NCI-H2227 (cell line): ENCODE measurements at regions not wholly inside any gene's neighbourhood (a gene's known extent, or its start where the extent isn't known, plus 50 kb on each side); places are given as distances from the start of the nearest gene placed in this dataset.
"Not testable (repeated sequence)": the region's sequence is repeated elsewhere in the genome, so short reads cannot be mapped to it uniquely, and the experiment has no call there.

Source experiments
- DNase-seq: peaks from one replicate; lab custom pipeline; 2025; ENCODE audit not compliant: unreplicated experiment; lab: John Stamatoyannopoulos, UW

- DNase-seq: no peak
Measured at GRCh38 chr5:100043475-100043874, 491.7 kb upstream of the FAM174A start.

GRCh38 chr5:100026606-100027005 lies 508.6 kb upstream of the FAM174A start:
- DNase-seq: no peak

- no peak for DNase-seq
Measured at GRCh38 chr5:100023536-100023935, 511.6 kb upstream of the FAM174A start.

GRCh38 chr5:100017520-100018262 lies 517.5 kb upstream of the FAM174A start:
- DNase-seq: no peak

- not testable (repeated sequence) for DNase-seq
Measured at GRCh38 chr5:100013305-100013704, 521.9 kb upstream of the FAM174A start.

GRCh38 chr5:100011160-100011559 lies 524.0 kb upstream of the FAM174A start:
- DNase-seq: not testable (repeated sequence)

GRCh38 chr5:100004969-100005368 lies 530.2 kb upstream of the FAM174A start:
- DNase-seq: no peak

- DNase-seq: no peak
Measured at GRCh38 chr5:99998319-99998718, 536.9 kb upstream of the FAM174A start.

GRCh38 chr5:99995407-99995806 lies 539.8 kb upstream of the FAM174A start:
- DNase-seq: no peak

- DNase-seq: no peak
Measured at GRCh38 chr5:99973779-99974178, 561.4 kb upstream of the FAM174A start.

- no peak for DNase-seq
Measured at GRCh38 chr5:99955962-99956361, 579.2 kb upstream of the FAM174A start.

- DNase-seq: no peak
Measured at GRCh38 chr5:99955006-99955405, 580.2 kb upstream of the FAM174A start.

- no peak for DNase-seq
Measured at GRCh38 chr5:99949969-99950524, 585.1 kb upstream of the FAM174A start.

GRCh38 chr5:99949361-99949760 lies 585.8 kb upstream of the FAM174A start:
- DNase-seq: no peak

- no peak for DNase-seq
Measured at GRCh38 chr5:99948850-99949249, 586.3 kb upstream of the FAM174A start.

GRCh38 chr5:99945478-99946442 lies 589.4 kb upstream of the FAM174A start:
- no peak for DNase-seq

GRCh38 chr5:99940540-99940939 lies 594.6 kb upstream of the FAM174A start:
- no peak for DNase-seq

- DNase-seq: no peak
Measured at GRCh38 chr5:99936911-99937310, 598.3 kb upstream of the FAM174A start.

GRCh38 chr5:99929806-99930135 lies 605.4 kb upstream of the FAM174A start:
- DNase-seq: no peak

- no peak for DNase-seq
Measured at GRCh38 chr5:99929067-99929805, 605.9 kb upstream of the FAM174A start.

- no peak for DNase-seq
Measured at GRCh38 chr5:99928490-99928889, 606.7 kb upstream of the FAM174A start.
